AG09309 (cell line): ENCODE measurements at regions not wholly inside any gene's neighbourhood (a gene's known extent, or its start where the extent isn't known, plus 50 kb on each side); places are given as distances from the start of the nearest gene placed in this dataset.

Experiments used
- DNase-seq: peaks from one replicate; pipeline ENCODE4 v3.0.0-alpha.2; 2010; ENCODE audit warnings: low read depth
- H3K4me3 ChIP-seq: 2 replicates; pipeline ENCODE4 v1.5.1; 2011; ENCODE audit warnings: mild to moderate bottlenecking, low read depth, low read length, moderate library complexity; ENCODE audit not compliant: control insufficient read depth
- TF ChIP-seq, protein P1 (sequence below): IDR thresholded peaks from 2 replicates; pipeline ENCODE4 v1.5.1; 2011; ENCODE audit warnings: mild to moderate bottlenecking, low read depth, low read length, inconsistent platforms; ENCODE audit not compliant: insufficient read depth, control insufficient read depth; ENCODE audit errors: missing control alignments

DNA sequence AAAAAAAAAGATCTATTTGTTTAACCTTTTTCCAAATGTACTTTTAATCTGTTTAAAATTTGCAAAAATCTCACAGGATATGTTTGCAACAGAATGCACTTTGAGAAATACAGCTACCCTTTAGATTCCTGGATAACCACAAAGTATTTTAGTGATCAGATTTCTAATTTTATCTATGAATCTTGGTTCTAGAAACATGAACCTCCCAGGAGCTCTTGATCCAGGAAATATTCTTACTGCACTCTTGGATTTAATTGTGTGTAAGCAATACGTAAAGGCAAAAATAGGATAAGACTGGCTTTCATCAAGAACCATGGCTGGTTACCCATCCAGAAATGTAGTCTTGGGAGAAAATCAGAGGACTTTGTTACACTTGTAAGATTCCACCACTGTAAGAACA, 1581.8 kb upstream of the WWC1 start:
- no peak for DNase-seq
- H3K4me3 ChIP-seq, result no peak overlapping the region
- TF ChIP-seq, protein P1, sequence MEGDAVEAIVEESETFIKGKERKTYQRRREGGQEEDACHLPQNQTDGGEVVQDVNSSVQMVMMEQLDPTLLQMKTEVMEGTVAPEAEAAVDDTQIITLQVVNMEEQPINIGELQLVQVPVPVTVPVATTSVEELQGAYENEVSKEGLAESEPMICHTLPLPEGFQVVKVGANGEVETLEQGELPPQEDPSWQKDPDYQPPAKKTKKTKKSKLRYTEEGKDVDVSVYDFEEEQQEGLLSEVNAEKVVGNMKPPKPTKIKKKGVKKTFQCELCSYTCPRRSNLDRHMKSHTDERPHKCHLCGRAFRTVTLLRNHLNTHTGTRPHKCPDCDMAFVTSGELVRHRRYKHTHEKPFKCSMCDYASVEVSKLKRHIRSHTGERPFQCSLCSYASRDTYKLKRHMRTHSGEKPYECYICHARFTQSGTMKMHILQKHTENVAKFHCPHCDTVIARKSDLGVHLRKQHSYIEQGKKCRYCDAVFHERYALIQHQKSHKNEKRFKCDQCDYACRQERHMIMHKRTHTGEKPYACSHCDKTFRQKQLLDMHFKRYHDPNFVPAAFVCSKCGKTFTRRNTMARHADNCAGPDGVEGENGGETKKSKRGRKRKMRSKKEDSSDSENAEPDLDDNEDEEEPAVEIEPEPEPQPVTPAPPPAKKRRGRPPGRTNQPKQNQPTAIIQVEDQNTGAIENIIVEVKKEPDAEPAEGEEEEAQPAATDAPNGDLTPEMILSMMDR, result no peak

DNA sequence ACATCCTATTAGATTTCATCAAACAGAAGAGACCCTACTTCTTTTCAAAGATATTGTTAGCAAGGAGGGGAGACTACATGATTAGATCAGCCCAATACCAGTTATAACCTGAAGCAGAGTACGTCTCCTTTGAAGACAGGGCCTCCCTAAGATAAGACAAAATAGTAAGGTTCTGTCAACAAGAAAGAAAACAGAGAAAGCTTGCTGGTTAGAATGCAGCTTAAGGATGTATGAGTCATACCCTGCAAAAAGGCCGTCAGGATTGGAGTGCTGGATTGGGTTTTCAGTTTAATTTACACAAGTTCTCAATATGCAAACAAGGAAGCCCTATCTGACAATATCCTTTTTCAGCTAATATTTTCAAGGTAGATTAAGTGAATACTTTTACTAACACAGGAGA, 1581.2 kb upstream of the WWC1 start:
- TF ChIP-seq, protein P1, result no peak
- H3K4me3 ChIP-seq, result no peak overlapping the region
- DNase-seq, result no peak

DNA sequence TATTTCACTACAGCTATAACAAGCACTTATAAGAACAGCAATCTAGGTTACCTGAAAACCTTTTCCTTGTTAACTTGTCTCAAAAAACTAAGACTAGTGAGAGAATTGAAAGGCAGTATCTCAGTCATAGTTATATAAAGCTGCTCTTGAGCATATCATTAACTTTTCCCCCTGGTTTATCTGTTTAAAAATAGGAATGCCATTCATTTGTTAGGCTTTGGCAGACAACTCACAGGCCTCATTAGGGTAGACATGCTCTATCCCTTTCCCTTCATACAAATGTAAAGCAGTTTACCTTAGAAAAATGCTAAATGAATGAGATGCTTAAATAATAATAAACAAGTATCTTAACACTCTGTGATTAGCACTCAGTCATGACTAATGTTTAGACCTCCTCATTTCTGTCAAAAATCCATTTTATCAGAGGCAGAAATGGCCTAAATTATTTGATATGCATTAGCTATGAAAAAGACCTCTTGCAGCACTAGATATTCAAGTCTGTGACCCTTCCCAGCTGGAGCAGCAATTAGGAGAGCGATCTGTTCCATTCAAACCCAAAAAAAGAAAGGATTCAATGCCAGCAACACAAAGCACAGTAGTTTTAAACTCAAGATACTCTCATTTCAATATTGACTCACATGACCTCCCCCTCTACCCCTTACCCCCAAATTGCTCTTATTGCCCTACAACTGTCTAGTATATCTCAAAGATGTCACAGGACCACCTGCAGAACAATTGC, 1578.8 kb upstream of the WWC1 start:
- TF ChIP-seq, protein P1, result no peak
- no peak overlapping the region for H3K4me3 ChIP-seq
- no peak for DNase-seq

DNA sequence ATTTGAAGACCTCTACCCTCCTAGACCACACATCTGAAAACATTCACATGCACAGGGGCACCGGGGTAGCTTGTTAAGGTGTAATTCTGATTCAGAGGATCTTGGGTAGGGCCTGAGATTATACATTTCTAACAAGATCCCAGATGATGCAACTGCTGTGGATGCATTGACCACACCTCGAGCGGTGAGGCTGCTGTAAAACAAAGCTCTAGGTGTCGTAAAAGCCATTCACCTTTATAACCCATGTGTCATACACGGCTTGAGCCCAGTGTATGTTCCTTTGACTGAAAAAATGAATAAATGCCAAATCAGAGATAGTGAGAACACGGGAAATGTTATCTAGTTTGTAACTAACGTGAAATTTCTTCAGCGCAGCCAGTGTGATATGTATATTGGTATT, 1578.2 kb upstream of the WWC1 start:
- TF ChIP-seq, protein P1, result no peak
- H3K4me3 ChIP-seq, result no peak overlapping the region
- no peak for DNase-seq

DNA sequence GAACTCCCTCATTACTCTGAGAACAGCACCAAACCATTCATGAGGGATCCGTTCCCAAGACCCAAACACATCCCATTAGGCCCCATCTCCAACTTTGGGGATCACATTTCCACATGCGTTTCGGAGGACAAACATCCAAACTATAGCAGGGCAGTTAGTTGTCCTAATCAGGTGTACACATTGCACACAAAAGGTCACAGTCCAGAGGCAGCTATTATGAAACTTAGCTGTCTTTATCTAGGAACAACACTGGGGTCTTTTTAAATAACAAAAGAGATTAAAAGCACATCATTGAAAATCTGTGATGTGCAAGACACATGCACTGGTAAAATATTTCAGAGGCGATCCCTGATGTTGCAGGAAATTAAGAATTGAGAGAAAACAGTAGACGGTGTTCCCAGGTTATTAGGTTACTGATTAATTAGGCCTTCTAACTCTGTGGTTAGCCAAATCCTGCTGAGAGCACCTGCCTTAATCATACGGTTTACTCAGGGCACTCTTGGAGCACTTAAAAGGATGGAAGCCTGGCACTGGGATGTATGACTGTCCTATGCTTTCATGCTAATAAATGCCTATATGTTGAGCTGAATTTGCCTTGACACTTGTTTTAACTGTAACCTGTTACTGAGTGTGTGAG, 1574.5 kb upstream of the WWC1 start:
- DNase-seq, result no peak
- no peak overlapping the region for H3K4me3 ChIP-seq
- TF ChIP-seq, protein P1, result no peak

DNA sequence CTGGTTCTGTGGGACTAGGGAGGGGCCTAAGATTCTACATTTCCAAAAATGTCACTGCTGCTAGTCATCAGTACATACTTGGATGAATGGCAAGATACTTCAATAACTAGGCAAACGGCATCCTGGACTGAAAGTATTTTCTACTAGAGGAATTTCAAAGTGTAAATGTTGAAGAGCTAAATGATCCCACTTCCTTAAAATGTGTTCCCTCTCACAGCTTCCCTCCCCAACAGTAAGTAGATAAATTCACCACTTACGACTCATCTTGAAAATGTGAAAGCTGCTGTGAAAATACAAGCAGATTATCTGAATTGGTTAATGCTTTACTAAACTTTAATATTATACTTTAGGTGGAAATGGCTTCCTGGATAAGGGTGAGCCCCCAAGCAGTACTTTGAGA, 1571.5 kb upstream of the WWC1 start:
- no peak for DNase-seq
- TF ChIP-seq, protein P1, result no peak

More for the DNA sequence above, 1571.5 kb upstream of the WWC1 start:
- no peak overlapping the region for H3K4me3 ChIP-seq
